Mesendoderm (in vitro differentiated cells): ENCODE measurements at regions not wholly inside any gene's neighbourhood (a gene's known extent, or its start where the extent isn't known, plus 50 kb on each side); places are given as distances from the start of the nearest gene placed in this dataset.

ENCODE experiments used
- DNase-seq: peaks from one replicate; pipeline ENCODE4 v3.0.0; 2013
- H2AK5ac ChIP-seq: 2 replicates; pipeline ENCODE4 v1.6.1; 2013; ENCODE audit warnings: low read length, inconsistent platforms
- H2BK120ac ChIP-seq: 2 replicates; pipeline ENCODE4 v1.6.1; 2013; ENCODE audit warnings: low read depth, mild to moderate bottlenecking, low read length, moderate library complexity, mixed read lengths
- H2BK15ac ChIP-seq: replicated peaks from 2 replicates; pipeline ENCODE4 v1.6.1; 2013; ENCODE audit warnings: low read depth, mild to moderate bottlenecking, moderate library complexity
- H2BK5ac ChIP-seq: 2 replicates; pipeline ENCODE4 v1.6.1; 2013; ENCODE audit warnings: low read length, inconsistent platforms
- H3K18ac ChIP-seq: 2 replicates; pipeline ENCODE4 v1.6.1; 2013; ENCODE audit warnings: mild to moderate bottlenecking, low read length, mixed read lengths
- H3K23ac ChIP-seq: one replicate; pipeline ENCODE4 v1.6.1; 2013; ENCODE audit warnings: low read length
- H3K27ac ChIP-seq: 2 replicates; pipeline ENCODE4 v1.5.1; 2013; ENCODE audit warnings: low read depth, mild to moderate bottlenecking, inconsistent platforms, low read length, moderate library complexity
- H3K27me3 ChIP-seq: 2 replicates; pipeline ENCODE4 v1.6.1; 2013; ENCODE audit warnings: low read length, control low read depth, mild to moderate bottlenecking, inconsistent platforms; ENCODE audit not compliant: insufficient read depth, poor library complexity
- H3K36me3 ChIP-seq: 2 replicates; pipeline ENCODE4 v1.6.1; 2013; ENCODE audit warnings: low read length, inconsistent platforms; ENCODE audit not compliant: control insufficient read depth, insufficient read depth
- H3K4ac ChIP-seq: one replicate; pipeline ENCODE4 v1.6.1; 2013; ENCODE audit warnings: low read depth, mild to moderate bottlenecking, low read length, moderate library complexity
- H3K4me1 ChIP-seq: 2 replicates; pipeline ENCODE4 v1.6.1; 2013; ENCODE audit warnings: low read depth, low read length, inconsistent platforms; ENCODE audit not compliant: control insufficient read depth
- H3K4me2 ChIP-seq: 2 replicates; pipeline ENCODE4 v1.6.1; 2013; ENCODE audit warnings: low read length
- H3K4me3 ChIP-seq: 2 replicates; pipeline ENCODE4 v1.5.1; 2013; ENCODE audit warnings: mild to moderate bottlenecking, low read length
- H3K56ac ChIP-seq: one replicate; pipeline ENCODE4 v1.6.1; 2013; ENCODE audit warnings: low read length
- H3K79me1 ChIP-seq: 2 replicates; pipeline ENCODE4 v1.6.1; 2013; ENCODE audit warnings: low read length, inconsistent platforms
- H3K79me2 ChIP-seq: 2 replicates; pipeline ENCODE4 v1.6.1; 2013; ENCODE audit warnings: mild to moderate bottlenecking, low read length; ENCODE audit not compliant: control insufficient read depth, insufficient read depth
- H3K9ac ChIP-seq: 2 replicates; pipeline ENCODE4 v1.6.1; 2013; ENCODE audit warnings: low read length, inconsistent platforms
- H4K5ac ChIP-seq: one replicate; pipeline ENCODE4 v1.6.1; 2013; ENCODE audit warnings: low read length
- H4K8ac ChIP-seq: one replicate; pipeline ENCODE4 v1.6.1; 2013; ENCODE audit warnings: low read depth, mild to moderate bottlenecking, control low read depth, low read length, moderate library complexity
- WGBS: extraction: QIAGEN DNeasy Blood & Tissue Kit; methylation state at CpG from one replicate; pipeline ENCODE4 v1.1.7; 2013; ENCODE audit warnings: low lambda C conversion rate, missing lambda C conversion rate; ENCODE audit not compliant: insufficient coverage; ENCODE audit errors: extremely low coverage; 5-methylcytosine and 5-hydroxymethylcytosine counted together

GRCh38 chr20:4556781-4557180, 129.5 kb upstream of the PRNP start:
- H3K27me3 ChIP-seq: no peaks in the 10 kb centered on the region
- H2BK15ac ChIP-seq: no peak overlapping the region
- no peaks in the 10 kb centered on the region for H3K79me2 ChIP-seq
- H3K23ac ChIP-seq: no peak overlapping the region
- H3K4ac ChIP-seq: no peak overlapping the region
- no peak overlapping the region for H2BK120ac ChIP-seq
- H4K5ac ChIP-seq: no peak overlapping the region
- no peak overlapping the region for H3K4me2 ChIP-seq
- no peaks in the 10 kb centered on the region for H3K36me3 ChIP-seq
- DNase-seq: no peak
- no peak overlapping the region for H3K18ac ChIP-seq
- H3K27ac ChIP-seq: no peak overlapping the region
- no peak overlapping the region for H2BK5ac ChIP-seq
- no peak overlapping the region for H2AK5ac ChIP-seq
- WGBS: no CpG with 5 or more reads among the region's 4 CpGs
- no peak overlapping the region for H4K8ac ChIP-seq
- H3K4me3 ChIP-seq: no peak overlapping the region
- no peaks in the 10 kb centered on the region for H3K79me1 ChIP-seq
- no peak overlapping the region for H3K56ac ChIP-seq
- H3K9ac ChIP-seq: no peak overlapping the region
- no peaks in the 10 kb centered on the region for H3K4me1 ChIP-seq

DNA sequence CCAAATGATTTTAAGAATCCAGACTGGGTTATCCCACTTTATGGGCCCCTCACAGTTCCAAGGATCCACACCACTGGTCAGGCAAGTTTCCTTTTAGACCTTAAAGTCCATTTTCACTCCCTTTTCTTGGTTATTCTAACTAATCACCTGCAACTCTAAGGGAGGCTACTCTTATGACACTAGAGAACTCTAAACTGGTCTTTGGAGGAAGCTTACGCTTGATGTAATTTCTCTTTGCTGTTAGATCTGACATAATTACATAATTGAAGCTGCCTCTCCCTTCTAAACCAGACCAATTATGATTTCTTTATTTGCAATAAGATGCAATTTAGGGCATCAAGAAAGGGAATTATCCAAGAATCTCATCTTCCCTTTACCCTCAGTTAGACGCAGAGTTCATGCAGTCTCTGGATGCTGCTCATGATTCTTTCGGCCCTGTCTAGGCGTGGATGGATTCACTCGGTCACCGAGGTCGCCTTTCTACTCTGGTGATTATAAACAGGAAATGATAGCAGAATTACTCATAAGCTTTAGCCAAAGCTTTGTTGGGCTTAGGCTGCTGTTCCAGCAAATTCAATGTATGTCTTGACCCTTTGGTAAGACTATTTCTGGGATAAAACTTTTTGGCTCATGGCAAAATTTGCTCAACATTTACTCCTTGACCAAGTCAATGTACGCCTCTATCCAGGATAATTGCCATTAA, 130.9 kb upstream of the PRNP start:
- no peak overlapping the region for H3K23ac ChIP-seq

DNA sequence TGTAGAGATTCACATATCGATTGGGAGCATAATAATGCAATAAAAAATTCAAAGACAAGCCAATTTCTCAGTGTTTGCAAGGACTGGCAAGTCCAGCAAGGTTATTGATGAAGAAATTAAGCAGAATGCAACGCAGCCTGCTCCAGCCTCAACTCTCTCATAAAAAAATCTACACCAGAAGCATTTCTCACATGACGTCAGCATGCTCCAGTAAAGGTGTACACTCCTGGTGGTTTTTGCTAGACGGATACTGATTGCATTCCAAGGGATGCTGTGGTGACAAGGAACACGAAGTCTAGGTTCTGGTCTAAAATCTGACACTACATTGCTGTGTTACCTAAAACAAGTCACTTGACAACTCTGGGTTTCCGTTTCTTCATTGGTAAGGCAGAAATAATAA, 131.9 kb upstream of the PRNP start:
- Histone ChIP-seq H3K36me3 (no peaks in the 10 kb centered on the region), H3K18ac (no peak overlapping the region), H3K4me2 (no peak overlapping the region), H2AK5ac (no peak overlapping the region), H3K27me3 (no peaks in the 10 kb centered on the region), H2BK120ac (no peak overlapping the region), H4K8ac (no peak overlapping the region), H3K4ac (no peak overlapping the region), H3K4me1 (no peaks in the 10 kb centered on the region), H3K79me2 (no peaks in the 10 kb centered on the region), H3K23ac (no peak overlapping the region), H3K56ac (no peak overlapping the region), H2BK5ac (no peak overlapping the region), H3K79me1 (no peaks in the 10 kb centered on the region), H3K9ac (no peak overlapping the region), H4K5ac (no peak overlapping the region), H2BK15ac (no peak overlapping the region), H3K27ac (no peak overlapping the region), H3K4me3 (no peak overlapping the region)
- no CpG with 5 or more reads among the region's 6 CpGs for WGBS
- DNase-seq: no peak

More for the DNA sequence above, 130.9 kb upstream of the PRNP start:
- DNase-seq: no peak
- Histone ChIP-seq H3K18ac (no peak overlapping the region), H3K79me2 (no peaks in the 10 kb centered on the region), H3K9ac (no peak overlapping the region), H3K4me3 (no peak overlapping the region), H3K4ac (no peak overlapping the region), H2AK5ac (no peak overlapping the region), H3K4me2 (no peak overlapping the region), H3K79me1 (no peaks in the 10 kb centered on the region), H2BK5ac (no peak overlapping the region), H3K27me3 (no peaks in the 10 kb centered on the region), H3K4me1 (no peaks in the 10 kb centered on the region), H4K8ac (no peak overlapping the region), H4K5ac (no peak overlapping the region), H3K36me3 (no peaks in the 10 kb centered on the region), H3K56ac (no peak overlapping the region), H2BK15ac (no peak overlapping the region), H3K27ac (no peak overlapping the region), H2BK120ac (no peak overlapping the region)
- WGBS: no CpG with 5 or more reads among the region's 8 CpGs

- H3K36me3 ChIP-seq: no peaks in the 10 kb centered on the region
- H3K4ac ChIP-seq: no peak overlapping the region
- no peaks in the 10 kb centered on the region for H3K79me2 ChIP-seq
- no peak overlapping the region for H2BK15ac ChIP-seq
- H4K5ac ChIP-seq: no peak overlapping the region
- H3K27me3 ChIP-seq: no peaks in the 10 kb centered on the region
- H4K8ac ChIP-seq: no peak overlapping the region
- H3K9ac ChIP-seq: no peak overlapping the region
- DNase-seq: no peak
- H3K56ac ChIP-seq: no peak overlapping the region
- H2AK5ac ChIP-seq: no peak overlapping the region
- no peak overlapping the region for H3K18ac ChIP-seq
- H3K4me3 ChIP-seq: no peak overlapping the region
- no peak overlapping the region for H3K27ac ChIP-seq
- WGBS: no CpG with 5 or more reads among the region's 1 CpG
- H3K23ac ChIP-seq: no peak overlapping the region
- no peak overlapping the region for H2BK5ac ChIP-seq
- no peaks in the 10 kb centered on the region for H3K79me1 ChIP-seq
- H3K4me2 ChIP-seq: no peak overlapping the region
- no peak overlapping the region for H2BK120ac ChIP-seq
- no peaks in the 10 kb centered on the region for H3K4me1 ChIP-seq
Observed at GRCh38 chr20:4552075-4552640, 134.1 kb upstream of the PRNP start.

GRCh38 chr20:4550740-4551139, 135.5 kb upstream of the PRNP start:
- H3K9ac ChIP-seq: no peak overlapping the region
- H2BK120ac ChIP-seq: no peak overlapping the region
- no peak overlapping the region for H3K56ac ChIP-seq
- no peaks in the 10 kb centered on the region for H3K36me3 ChIP-seq
- H3K79me2 ChIP-seq: no peaks in the 10 kb centered on the region
- no peak overlapping the region for H3K27ac ChIP-seq
- no peak overlapping the region for H2BK15ac ChIP-seq
- no peak for DNase-seq
- H3K4me2 ChIP-seq: no peak overlapping the region
- no peaks in the 10 kb centered on the region for H3K27me3 ChIP-seq
- H3K4ac ChIP-seq: no peak overlapping the region
- no peak overlapping the region for H3K4me3 ChIP-seq
- H2BK5ac ChIP-seq: no peak overlapping the region
- H3K18ac ChIP-seq: no peak overlapping the region
- no peak overlapping the region for H4K5ac ChIP-seq
- H3K23ac ChIP-seq: no peak overlapping the region
- H3K79me1 ChIP-seq: no peaks in the 10 kb centered on the region
- no CpG with 5 or more reads among the region's 1 CpG for WGBS
- no peak overlapping the region for H4K8ac ChIP-seq
- no peak overlapping the region for H2AK5ac ChIP-seq
- H3K4me1 ChIP-seq: no peaks in the 10 kb centered on the region
